Gastroesophageal sphincter (tissue), 4 donors: ENCODE measurements at regions not wholly inside any gene's neighbourhood (a gene's known extent, or its start where the extent isn't known, plus 50 kb on each side); places are given as distances from the start of the nearest gene placed in this dataset.

Experiments
- ATAC-seq: fragments of 150-250 bp; one replicate; pipeline ENCODE4 v1.9.1; 2016; ENCODE audit warnings: mild to moderate bottlenecking, moderate library complexity
- H3K27ac ChIP-seq, 4 donors: fragments of 200-600 bp; sonication (generic) in 3 of 4; 1 replicate in 3 of 4; 2 replicates in 1 of 4; pipeline ENCODE4 v1.5.1; 2016 to 2019
- H3K27me3 ChIP-seq: fragments of 200-600 bp; sonication (generic); one replicate; pipeline ENCODE4 v1.5.1; 2019
- H3K36me3 ChIP-seq, 2 donors: fragments of 200-600 bp; sonication (generic); one replicate each; pipeline ENCODE4 v1.5.1; 2019; ENCODE audit warnings: control low read depth in 1 of 2
- H3K4me1 ChIP-seq, 3 donors: fragments of 200-600 bp; sonication (generic); 1 replicate in 2 of 3; 2 replicates in 1 of 3; pipeline ENCODE4 v1.5.1; 2016 to 2019; ENCODE audit warnings: control low read depth in 2 of 3
- H3K4me3 ChIP-seq, 2 donors: fragments of 200-600 bp; sonication (generic); one replicate each; pipeline ENCODE4 v1.5.1; 2019; ENCODE audit warnings: mild to moderate bottlenecking in 1 of 2, moderate library complexity in 1 of 2
- H3K9me3 ChIP-seq, 3 donors: fragments of 200-600 bp; sonication (generic); one replicate each; pipeline ENCODE4 v1.5.1; 2017 to 2019; ENCODE audit warnings: control low read depth in 2 of 3
- EP300 ChIP-seq: sonication (generic); formaldehyde crosslinking; IDR thresholded peaks from one replicate; pipeline ENCODE4 v1.6.1; 2017; ENCODE audit warnings: antibody characterized with exemption, mild to moderate bottlenecking
- POLR2A ChIP-seq, 2 donors: fragments of 450-650 bp; IDR thresholded peaks; one replicate each; pipeline ENCODE4 v1.6.1; 2017; ENCODE audit warnings: antibody characterized with exemption in 2 of 2, mild to moderate bottlenecking in 2 of 2, moderate library complexity in 1 of 2
- POLR2AphosphoS5 ChIP-seq: sonication (generic); formaldehyde crosslinking; IDR thresholded peaks from one replicate; pipeline ENCODE4 v1.6.1; 2017; ENCODE audit warnings: antibody characterized with exemption
- WGBS, 2 donors: methylation state at CpG; one replicate each; pipeline ENCODE4 v1.1.5; 2018; ENCODE audit warnings: low coverage in 1 of 2; 5-methylcytosine and 5-hydroxymethylcytosine counted together
- TF ChIP-seq, protein P1 (sequence below), 4 experiments: fragments of 200-600 bp in 2 of 4; fragments of 450-650 bp in 2 of 4; sonication (generic) in 1 of 4; IDR thresholded peaks; one replicate each; pipeline ENCODE4 v1.5.1; 2017 to 2019; ENCODE audit warnings: antibody characterized with exemption in 4 of 4, mild to moderate bottlenecking in 2 of 4, moderate library complexity in 2 of 4

DNA sequence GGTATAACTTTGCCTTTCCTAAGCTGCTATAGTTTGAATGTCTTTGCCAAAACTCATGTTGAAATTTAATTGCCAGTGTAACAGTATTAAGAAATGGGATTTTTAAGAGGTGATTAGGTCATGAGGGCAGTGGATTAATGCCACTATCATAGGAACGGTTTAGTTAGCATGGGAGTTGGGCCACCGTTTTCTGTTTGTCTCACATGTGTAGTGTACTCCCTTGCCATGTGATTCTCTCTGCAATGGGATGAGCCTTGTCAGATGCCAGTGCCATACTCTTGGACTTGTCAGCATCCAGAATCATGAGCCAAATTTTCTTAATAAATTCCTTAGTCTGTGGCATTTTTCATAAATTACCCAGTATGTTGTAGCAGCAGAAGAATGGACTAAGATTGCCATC lies 388.9 kb upstream of the RGPD4 start:
- Histone ChIP-seq H3K36me3 (no peaks in the 10 kb centered on the region), H3K27me3 (no peaks in the 10 kb centered on the region), H3K9me3 (no peaks in the 10 kb centered on the region), H3K4me1 (no peaks in the 10 kb centered on the region), H3K4me3 (no peak overlapping the region), H3K27ac (no peak overlapping the region)
- no peak for TF ChIP-seq POLR2A (IDR thresholded peaks at IDR 0.05)
- TF ChIP-seq EP300, result no peak
- no peak for TF ChIP-seq POLR2AphosphoS5
- TF ChIP-seq, protein P1, sequence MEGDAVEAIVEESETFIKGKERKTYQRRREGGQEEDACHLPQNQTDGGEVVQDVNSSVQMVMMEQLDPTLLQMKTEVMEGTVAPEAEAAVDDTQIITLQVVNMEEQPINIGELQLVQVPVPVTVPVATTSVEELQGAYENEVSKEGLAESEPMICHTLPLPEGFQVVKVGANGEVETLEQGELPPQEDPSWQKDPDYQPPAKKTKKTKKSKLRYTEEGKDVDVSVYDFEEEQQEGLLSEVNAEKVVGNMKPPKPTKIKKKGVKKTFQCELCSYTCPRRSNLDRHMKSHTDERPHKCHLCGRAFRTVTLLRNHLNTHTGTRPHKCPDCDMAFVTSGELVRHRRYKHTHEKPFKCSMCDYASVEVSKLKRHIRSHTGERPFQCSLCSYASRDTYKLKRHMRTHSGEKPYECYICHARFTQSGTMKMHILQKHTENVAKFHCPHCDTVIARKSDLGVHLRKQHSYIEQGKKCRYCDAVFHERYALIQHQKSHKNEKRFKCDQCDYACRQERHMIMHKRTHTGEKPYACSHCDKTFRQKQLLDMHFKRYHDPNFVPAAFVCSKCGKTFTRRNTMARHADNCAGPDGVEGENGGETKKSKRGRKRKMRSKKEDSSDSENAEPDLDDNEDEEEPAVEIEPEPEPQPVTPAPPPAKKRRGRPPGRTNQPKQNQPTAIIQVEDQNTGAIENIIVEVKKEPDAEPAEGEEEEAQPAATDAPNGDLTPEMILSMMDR (IDR thresholded peaks at IDR 0.05), result no peak
- 64 to 91% methylated on average over 2 of the region's 2 CpGs for WGBS, 2 donors
- ATAC-seq, result no peak

DNA sequence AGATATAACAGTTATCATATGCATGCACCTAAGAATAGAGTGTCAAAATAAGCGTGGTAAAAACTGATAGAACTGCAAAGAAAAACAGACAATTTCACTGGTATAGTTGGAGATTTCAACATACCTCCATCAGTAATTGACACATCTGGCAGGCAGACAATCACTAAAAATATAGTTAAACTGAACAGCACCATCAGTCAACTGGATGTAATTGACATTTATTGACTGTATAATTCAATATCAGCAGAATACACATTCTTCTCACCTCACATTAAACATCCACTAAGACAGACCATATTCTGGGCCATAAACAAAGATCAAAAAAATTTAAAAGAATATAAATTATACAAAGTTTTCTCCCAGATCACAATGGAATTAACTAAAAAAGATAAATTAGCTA lies 378.5 kb upstream of the RGPD4 start:
- Histone ChIP-seq H3K27me3 (no peaks in the 10 kb centered on the region), H3K4me1 (no peaks in the 10 kb centered on the region), H3K4me3 (no peak overlapping the region), H3K36me3 (no peaks in the 10 kb centered on the region), H3K27ac (no peak overlapping the region), H3K9me3 (no peaks in the 10 kb centered on the region)
- TF ChIP-seq POLR2AphosphoS5, result no peak
- no peak for TF ChIP-seq EP300
- no peak for TF ChIP-seq POLR2A (IDR thresholded peaks at IDR 0.05)
- TF ChIP-seq, protein P1 (IDR thresholded peaks at IDR 0.05), result no peak
- ATAC-seq, result no peak
- WGBS, 2 donors, result 92 to 100% methylated on average over 1 of the region's 1 CpG

DNA sequence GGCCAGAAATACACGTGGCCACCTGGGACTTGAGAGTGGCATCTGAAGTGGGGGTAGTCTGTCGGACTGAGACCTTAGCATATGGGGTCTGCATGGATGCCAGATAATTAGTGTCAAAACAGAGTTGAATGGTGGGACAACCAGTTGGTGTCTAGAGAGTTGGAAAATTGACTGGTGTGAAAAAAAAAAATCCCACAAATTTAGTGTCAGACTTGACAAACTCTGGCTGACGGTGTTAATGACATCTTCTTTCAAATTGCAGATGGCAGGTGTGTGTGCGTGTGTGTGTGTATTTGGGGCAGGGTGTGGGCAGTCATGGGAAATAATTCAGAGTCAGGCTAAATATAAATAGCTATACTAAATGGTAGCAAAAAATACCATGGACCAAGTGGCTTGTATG lies 365.4 kb upstream of the RGPD4 start:
- Histone ChIP-seq H3K9me3 (no peaks in the 10 kb centered on the region), H3K36me3 (no peaks in the 10 kb centered on the region), H3K4me3 (no peak overlapping the region), H3K27ac (no peak overlapping the region), H3K4me1 (no peaks in the 10 kb centered on the region), H3K27me3 (no peaks in the 10 kb centered on the region)
- ATAC-seq, result no peak
- TF ChIP-seq, protein P1 (IDR thresholded peaks at IDR 0.05), result no peak
- TF ChIP-seq POLR2A (IDR thresholded peaks at IDR 0.05), result no peak
- no peak for TF ChIP-seq POLR2AphosphoS5
- no peak for TF ChIP-seq EP300
- whole genome bisulfite sequencing, 2 donors, result 38 to 60% methylated on average over 3 to 4 of the region's 4 CpGs

DNA sequence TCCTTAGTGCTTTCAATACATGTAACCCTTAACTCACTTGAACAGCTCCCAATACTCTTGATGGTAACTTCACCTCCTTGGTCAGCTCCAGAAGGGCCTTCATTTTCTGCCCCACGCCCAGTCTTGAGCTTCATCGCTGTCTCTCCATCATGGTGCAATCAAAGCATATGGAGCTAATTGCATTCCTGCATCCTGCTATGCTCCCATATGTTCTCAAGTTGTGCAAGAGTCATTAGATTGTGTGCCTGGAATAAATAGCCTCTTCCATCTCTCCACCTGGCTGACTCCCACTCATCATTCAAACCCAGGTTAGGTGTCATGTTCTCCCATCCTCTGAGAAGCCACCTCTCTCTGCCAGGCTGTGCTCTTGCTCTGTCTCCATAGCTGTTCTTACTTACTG lies 364.5 kb upstream of the RGPD4 start:
- Histone ChIP-seq H3K27ac (no peak overlapping the region), H3K4me1 (no peaks in the 10 kb centered on the region), H3K9me3 (no peaks in the 10 kb centered on the region), H3K4me3 (no peak overlapping the region), H3K36me3 (no peaks in the 10 kb centered on the region), H3K27me3 (no peaks in the 10 kb centered on the region)
- TF ChIP-seq, protein P1 (IDR thresholded peaks at IDR 0.05), result no peak
- no peak for TF ChIP-seq EP300
- no peak for ATAC-seq
- 90 to 94% methylated on average over 2 of the region's 2 CpGs for WGBS, 2 donors

DNA sequence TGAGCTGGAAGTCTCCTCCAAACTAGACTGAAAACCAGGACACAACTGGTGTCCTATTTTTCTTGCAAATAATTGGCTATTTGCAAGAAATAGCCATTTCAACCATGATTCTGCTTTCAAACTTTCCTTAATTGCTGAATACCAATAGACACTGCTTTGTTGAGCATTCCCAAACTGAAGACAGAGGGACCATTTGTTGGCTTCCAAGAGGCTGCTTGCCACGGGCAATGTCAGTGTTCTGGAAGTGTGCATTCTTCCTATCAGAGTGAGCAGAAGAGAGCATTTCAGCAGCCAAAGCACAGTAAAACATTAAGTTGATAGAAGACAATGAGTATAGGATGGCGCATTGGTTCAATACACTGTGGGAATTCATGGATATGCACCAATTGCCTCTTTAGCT lies 360.5 kb upstream of the RGPD4 start:
- H3K27ac ChIP-seq, result no peak overlapping the region
- H3K4me1 ChIP-seq, result no peaks in the 10 kb centered on the region
- no peaks in the 10 kb centered on the region for H3K27me3 ChIP-seq
- no peaks in the 10 kb centered on the region for H3K36me3 ChIP-seq
- TF ChIP-seq POLR2A (IDR thresholded peaks at IDR 0.05) (no peak), EP300 (no peak), POLR2AphosphoS5 (no peak)
- TF ChIP-seq, protein P1 (IDR thresholded peaks at IDR 0.05), result no peak
- 64 to 85% methylated on average over 1 to 2 of the region's 2 CpGs for WGBS, 2 donors
- ATAC-seq, result no peak
- H3K9me3 ChIP-seq, result no peaks in the 10 kb centered on the region
- no peak overlapping the region for H3K4me3 ChIP-seq
